ENCODE measurements at regions not wholly inside any gene's neighbourhood (a gene's known extent, or its start where the extent isn't known, plus 50 kb on each side); places are given as distances from the start of the nearest gene placed in this dataset.

DNA sequence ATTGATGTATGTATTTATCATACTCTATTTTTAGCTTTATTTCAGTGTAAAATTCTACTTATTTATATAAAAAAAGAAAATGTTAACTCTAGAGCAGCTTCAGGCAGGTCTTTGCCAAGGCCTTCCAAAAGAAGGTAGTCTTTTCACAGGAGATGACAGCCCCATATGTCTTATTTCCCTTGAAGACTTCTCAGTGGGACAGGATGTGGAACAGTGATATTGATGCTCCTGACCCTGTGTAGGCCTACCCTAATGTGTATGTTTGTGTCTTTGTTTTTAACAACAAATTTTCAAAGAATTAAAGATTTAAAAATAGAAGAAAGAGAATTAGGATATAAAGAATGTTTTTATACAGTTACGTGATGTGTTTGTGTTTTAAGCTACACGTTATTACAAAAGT is 1593.6 kb downstream of the AMY1C start:
- Mint-ChIP-seq H3K36me3 (ENCODE audit: low read depth) (no peaks in the 10 kb centered on the region), H3K4me3 (no peak overlapping the region), H3K27me3 (no peaks in the 10 kb centered on the region), H3K4me1 (no peaks in the 10 kb centered on the region), H3K27ac (no peak overlapping the region), H3K9me3 (peaks cover 8% of the 10 kb centered on the region)
- intact Hi-C loops (cut with micrococcal nuclease) = no loop called here
- no peak for DNase-seq

DNA sequence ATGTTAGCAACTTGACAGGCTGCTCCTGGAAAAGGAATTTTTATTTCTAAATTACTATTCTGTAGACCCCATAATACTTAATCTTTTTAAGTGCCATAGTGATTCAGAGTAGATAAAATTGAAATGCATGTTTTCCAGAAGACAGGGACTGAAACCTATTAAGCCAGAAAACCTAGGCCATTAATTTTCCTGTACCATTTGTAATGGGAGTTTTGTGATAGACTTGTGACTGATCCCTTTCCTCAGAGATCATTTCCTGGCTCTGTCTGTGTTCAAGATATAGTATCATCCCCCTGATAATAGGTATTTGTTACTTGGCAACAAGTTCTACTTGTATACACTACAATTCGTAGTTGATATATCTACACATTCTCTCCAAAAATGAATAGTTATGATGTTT is 1609.8 kb downstream of the AMY1C start:
- Mint-ChIP-seq H3K27me3 (no peaks in the 10 kb centered on the region), H3K9me3 (no peaks in the 10 kb centered on the region), H3K27ac (no peak overlapping the region), H3K4me3 (no peak overlapping the region), H3K4me1 (no peaks in the 10 kb centered on the region), H3K36me3 (ENCODE audit: low read depth) (no peaks in the 10 kb centered on the region)
- DNase-seq = no peak
- intact Hi-C loops (cut with micrococcal nuclease) = no loop called here

DNA sequence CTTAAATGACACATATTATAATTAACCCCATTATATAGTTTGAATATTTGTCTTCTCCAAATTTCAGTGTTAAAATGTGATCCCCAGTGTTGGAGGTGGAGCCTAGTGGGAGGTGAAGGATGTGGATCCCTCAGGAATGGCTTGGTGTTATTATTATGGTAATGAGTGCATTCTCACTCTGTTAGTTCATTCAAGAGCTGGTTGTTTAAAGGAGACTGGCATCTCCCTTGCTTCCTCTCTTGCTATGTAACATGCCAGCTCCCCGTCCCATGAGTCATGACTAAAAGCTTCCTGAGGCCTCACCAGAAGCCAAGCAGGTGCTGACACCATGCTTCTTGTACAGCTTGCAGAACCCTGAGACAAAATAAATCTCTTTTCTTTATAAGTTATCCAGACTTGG is 1612.7 kb downstream of the AMY1C start:
- DNase-seq = no peak
- H3K4me1 Mint-ChIP-seq = no peaks in the 10 kb centered on the region
- peaks cover 2% of the 10 kb centered on the region for H3K9me3 Mint-ChIP-seq
- H3K36me3 Mint-ChIP-seq (ENCODE audit: low read depth) = no peaks in the 10 kb centered on the region
- intact Hi-C loops (cut with micrococcal nuclease) = no loop called here
- no peak overlapping the region for H3K4me3 Mint-ChIP-seq
- H3K27ac Mint-ChIP-seq = no peak overlapping the region
- H3K27me3 Mint-ChIP-seq = no peaks in the 10 kb centered on the region

DNA sequence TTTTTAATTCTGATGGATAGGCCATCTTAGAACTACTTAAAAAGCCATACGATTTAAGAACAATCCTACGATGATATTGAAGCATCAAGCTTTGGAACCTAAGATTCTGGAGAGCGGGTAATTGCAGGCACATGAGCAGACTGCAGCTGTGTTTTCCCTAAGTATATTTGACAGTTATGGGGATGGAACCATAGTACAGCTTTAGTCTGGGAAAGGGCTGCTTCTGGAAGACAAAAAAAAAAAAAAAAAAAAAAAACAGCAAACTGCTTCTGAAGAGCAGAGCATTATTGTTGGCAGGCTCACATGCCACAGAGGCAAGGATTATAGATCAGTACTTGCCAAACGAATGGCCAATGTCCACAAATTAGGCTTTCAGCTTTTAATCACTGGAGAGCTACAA is 1618.7 kb downstream of the AMY1C start:
- peaks cover 5% of the 10 kb centered on the region for H3K9me3 Mint-ChIP-seq
- DNase-seq = no peak
- no peaks in the 10 kb centered on the region for H3K36me3 Mint-ChIP-seq (ENCODE audit: low read depth)
- H3K27ac Mint-ChIP-seq = no peak overlapping the region
- H3K4me1 Mint-ChIP-seq = no peaks in the 10 kb centered on the region
- intact Hi-C loops (cut with micrococcal nuclease) = no loop called here
- no peaks in the 10 kb centered on the region for H3K27me3 Mint-ChIP-seq
- H3K4me3 Mint-ChIP-seq = no peak overlapping the region

DNA sequence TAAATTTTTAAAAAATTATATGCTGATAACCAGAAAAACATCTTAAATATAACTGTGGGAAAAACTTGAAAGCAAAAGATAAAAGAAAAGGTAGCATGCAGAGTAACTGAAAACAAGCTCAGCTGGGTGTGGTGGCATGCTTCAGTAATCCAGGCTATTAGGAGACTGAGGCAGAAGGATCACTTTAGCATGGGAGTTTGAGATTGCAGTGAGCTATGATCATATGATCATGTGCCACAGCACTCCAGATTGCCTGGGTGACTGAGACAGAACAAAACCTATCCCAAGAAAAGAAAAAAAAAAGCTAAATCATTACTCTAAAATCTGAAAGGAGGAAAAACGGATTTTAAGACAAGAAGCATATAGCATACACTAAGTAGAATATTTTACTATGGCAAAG is 1624.0 kb downstream of the AMY1C start:
- no peaks in the 10 kb centered on the region for H3K36me3 Mint-ChIP-seq (ENCODE audit: low read depth)
- no peak overlapping the region for H3K4me3 Mint-ChIP-seq
- H3K4me1 Mint-ChIP-seq = no peaks in the 10 kb centered on the region
- intact Hi-C loops (cut with micrococcal nuclease) = no loop called here
- H3K9me3 Mint-ChIP-seq = no peaks in the 10 kb centered on the region
- no peak overlapping the region for H3K27ac Mint-ChIP-seq
- no peak for DNase-seq
- H3K27me3 Mint-ChIP-seq = no peaks in the 10 kb centered on the region

DNA sequence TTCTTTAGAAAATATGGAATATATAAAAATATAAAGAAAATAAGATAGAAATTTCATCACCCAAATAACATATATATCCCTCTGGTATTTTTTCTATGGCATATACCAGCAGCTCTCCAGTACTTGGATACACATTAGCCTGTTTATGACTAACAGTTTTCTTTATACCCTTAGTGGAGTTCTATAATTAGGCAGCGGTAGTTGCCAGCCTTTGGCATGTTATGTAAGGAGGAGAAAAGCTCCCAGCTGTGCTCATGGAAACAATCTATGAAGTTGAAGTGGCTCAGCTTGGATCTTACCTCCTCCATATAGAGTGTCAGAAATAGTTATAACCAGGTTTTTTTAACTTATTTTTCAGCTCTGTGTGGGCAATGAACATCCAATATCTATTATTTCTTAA is 1636.8 kb downstream of the AMY1C start:
- Mint-ChIP-seq H3K4me3 (no peak overlapping the region), H3K27me3 (no peaks in the 10 kb centered on the region), H3K36me3 (ENCODE audit: low read depth) (no peaks in the 10 kb centered on the region), H3K9me3 (peaks cover 11% of the 10 kb centered on the region), H3K27ac (no peak overlapping the region), H3K4me1 (no peaks in the 10 kb centered on the region)
- DNase-seq = no peak
- intact Hi-C loops (cut with micrococcal nuclease) = no loop called here

DNA sequence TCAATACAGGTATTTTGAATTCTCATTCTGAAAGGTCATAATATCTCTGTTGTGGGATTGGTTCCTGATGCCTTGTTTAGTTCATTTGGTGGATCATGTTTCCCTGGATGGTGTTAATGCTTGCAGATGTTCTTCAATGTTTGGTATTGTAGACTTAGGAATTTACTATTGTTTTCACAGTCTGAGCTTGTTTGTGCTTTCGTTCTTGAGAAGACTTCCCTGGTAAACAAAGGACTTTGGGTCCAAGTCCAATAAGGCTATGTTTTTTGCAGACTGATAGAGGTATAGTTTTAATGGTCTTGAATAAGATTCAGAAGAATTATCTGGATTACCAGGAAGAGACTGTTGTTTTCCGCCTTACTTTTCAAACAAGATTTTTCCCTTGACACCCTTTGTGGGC is 1646.3 kb downstream of the AMY1C start:
- H3K9me3 Mint-ChIP-seq = peaks cover 8% of the 10 kb centered on the region
- no peaks in the 10 kb centered on the region for H3K36me3 Mint-ChIP-seq (ENCODE audit: low read depth)
- no peak overlapping the region for H3K27ac Mint-ChIP-seq
- H3K4me3 Mint-ChIP-seq = no peak overlapping the region
- no peaks in the 10 kb centered on the region for H3K4me1 Mint-ChIP-seq
- DNase-seq = no peak
- H3K27me3 Mint-ChIP-seq = no peaks in the 10 kb centered on the region
- intact Hi-C loops (cut with micrococcal nuclease) = no loop called here

DNA sequence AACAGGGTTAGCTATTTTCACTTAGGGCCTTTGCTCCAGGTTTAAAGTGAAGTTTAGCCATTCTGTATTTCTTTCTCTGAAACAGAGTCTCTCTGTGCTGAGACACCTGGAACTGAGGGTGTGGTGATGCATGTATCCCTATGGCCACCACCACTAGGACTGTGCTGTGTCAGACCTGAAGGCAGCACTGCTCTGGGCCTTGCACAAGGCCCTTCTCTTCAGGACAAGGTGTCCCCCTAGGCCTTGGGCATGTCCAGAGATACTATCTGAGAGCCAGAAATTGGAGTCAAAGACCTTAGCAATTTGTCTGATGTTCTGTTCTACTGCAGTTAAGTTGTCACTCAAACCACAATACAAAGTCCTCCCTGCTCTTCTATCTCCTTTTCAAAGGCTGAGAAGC is 1649.2 kb downstream of the AMY1C start:
- DNase-seq = no peak
- no peaks in the 10 kb centered on the region for H3K27me3 Mint-ChIP-seq
- H3K4me1 Mint-ChIP-seq = no peaks in the 10 kb centered on the region
- no peaks in the 10 kb centered on the region for H3K36me3 Mint-ChIP-seq (ENCODE audit: low read depth)
- intact Hi-C loops (cut with micrococcal nuclease) = no loop called here
- H3K4me3 Mint-ChIP-seq = no peak overlapping the region
- no peak overlapping the region for H3K27ac Mint-ChIP-seq
- peaks cover 5% of the 10 kb centered on the region for H3K9me3 Mint-ChIP-seq

DNA sequence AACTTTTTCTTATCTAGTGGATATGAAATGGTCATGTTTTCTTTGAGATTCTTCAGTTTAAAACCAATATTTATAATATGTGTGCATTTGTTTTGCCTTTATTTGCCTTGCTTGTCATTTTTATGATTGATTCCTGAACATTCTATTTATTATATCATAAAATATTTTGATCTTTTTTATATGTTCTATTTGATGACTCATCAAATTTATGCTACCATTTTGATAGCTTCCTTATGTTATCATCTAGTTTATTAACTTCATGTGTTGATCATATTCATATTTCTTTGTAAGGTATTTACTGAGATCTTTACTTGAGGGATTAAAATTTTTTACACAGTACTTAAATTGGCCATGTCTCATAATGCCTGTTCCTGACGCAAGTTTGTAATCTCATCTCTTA is 1650.0 kb downstream of the AMY1C start:
- Mint-ChIP-seq H3K27me3 (no peaks in the 10 kb centered on the region), H3K4me1 (no peaks in the 10 kb centered on the region), H3K36me3 (ENCODE audit: low read depth) (no peaks in the 10 kb centered on the region), H3K27ac (no peak overlapping the region), H3K9me3 (peaks cover 2% of the 10 kb centered on the region), H3K4me3 (no peak overlapping the region)
- no peak for DNase-seq
- intact Hi-C loops (cut with micrococcal nuclease) = no loop called here

DNA sequence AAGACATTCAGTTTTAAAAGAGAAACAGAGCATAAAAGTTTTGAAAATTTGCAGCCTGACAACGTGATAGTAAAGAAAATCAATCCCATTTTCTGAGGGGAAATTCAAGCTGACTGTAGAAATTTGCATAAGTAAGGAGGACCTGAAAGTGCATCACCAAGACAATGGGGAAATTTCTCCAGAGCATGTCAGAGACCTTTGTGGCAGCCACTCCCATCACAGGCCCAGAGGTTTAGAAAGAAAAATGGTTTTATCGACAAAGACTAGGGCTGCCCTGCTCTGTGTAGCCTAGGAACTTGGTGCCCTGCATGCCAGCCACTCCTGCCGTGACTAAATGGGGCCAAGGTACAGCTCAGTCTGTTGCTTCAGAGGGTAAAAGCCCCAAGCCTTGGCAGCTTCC is 1640.2 kb upstream of the PRMT6 start:
- no peaks in the 10 kb centered on the region for H3K36me3 Mint-ChIP-seq (ENCODE audit: low read depth)
- no peak overlapping the region for H3K27ac Mint-ChIP-seq
- H3K9me3 Mint-ChIP-seq = peaks cover 3% of the 10 kb centered on the region
- H3K4me3 Mint-ChIP-seq = no peak overlapping the region
- DNase-seq = no peak
- no peaks in the 10 kb centered on the region for H3K27me3 Mint-ChIP-seq
- no peaks in the 10 kb centered on the region for H3K4me1 Mint-ChIP-seq
- intact Hi-C loops (cut with micrococcal nuclease) = no loop called here

DNA sequence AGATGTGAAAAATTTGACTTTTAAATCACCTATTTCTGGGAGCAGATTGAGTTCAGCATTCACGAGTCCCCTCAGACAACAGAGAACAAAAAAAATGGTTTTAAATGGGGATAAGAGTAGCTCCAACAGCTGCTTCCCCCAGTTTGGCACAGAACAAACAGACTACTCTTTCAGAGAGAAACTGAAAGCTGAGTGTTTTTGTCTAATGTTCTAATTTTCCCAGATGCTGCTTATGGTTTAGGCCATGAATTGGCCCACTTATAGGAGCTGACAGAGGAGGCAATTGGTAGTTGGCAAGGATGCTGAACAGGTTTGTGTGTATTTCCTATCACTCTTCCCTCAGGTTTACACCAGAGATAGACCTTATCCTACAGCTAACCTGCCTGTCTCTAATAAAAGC is 1637.4 kb upstream of the PRMT6 start:
- DNase-seq = no peak
- intact Hi-C loops (cut with micrococcal nuclease) = no loop called here
- Mint-ChIP-seq H3K9me3 (peaks cover 3% of the 10 kb centered on the region), H3K4me3 (no peak overlapping the region), H3K27ac (no peak overlapping the region), H3K36me3 (ENCODE audit: low read depth) (no peaks in the 10 kb centered on the region), H3K4me1 (no peaks in the 10 kb centered on the region), H3K27me3 (no peaks in the 10 kb centered on the region)

DNA sequence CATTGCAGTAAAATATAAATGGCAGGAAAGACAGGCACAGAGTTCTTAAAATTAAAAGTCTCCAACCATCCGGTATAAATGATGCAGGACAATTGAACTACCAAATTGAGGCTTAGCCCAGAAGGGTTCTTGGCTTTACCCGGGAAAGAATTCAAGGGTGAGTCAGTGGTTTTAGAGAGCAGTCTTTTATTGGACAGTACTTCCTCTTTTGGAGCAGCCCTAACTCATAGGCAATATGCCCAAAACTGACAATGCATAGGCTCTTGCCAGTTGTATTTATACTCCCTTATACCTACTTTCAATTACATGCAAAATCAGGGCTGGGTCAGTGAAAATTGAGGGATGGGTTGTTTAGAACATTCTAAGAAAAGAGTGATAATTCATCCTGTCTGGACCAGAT is 1628.9 kb upstream of the PRMT6 start:
- Mint-ChIP-seq H3K4me3 (no peak overlapping the region), H3K9me3 (no peaks in the 10 kb centered on the region), H3K36me3 (ENCODE audit: low read depth) (no peaks in the 10 kb centered on the region), H3K4me1 (no peaks in the 10 kb centered on the region), H3K27me3 (no peaks in the 10 kb centered on the region), H3K27ac (no peak overlapping the region)
- DNase-seq = no peak
- intact Hi-C loops (cut with micrococcal nuclease) = no loop called here

DNA sequence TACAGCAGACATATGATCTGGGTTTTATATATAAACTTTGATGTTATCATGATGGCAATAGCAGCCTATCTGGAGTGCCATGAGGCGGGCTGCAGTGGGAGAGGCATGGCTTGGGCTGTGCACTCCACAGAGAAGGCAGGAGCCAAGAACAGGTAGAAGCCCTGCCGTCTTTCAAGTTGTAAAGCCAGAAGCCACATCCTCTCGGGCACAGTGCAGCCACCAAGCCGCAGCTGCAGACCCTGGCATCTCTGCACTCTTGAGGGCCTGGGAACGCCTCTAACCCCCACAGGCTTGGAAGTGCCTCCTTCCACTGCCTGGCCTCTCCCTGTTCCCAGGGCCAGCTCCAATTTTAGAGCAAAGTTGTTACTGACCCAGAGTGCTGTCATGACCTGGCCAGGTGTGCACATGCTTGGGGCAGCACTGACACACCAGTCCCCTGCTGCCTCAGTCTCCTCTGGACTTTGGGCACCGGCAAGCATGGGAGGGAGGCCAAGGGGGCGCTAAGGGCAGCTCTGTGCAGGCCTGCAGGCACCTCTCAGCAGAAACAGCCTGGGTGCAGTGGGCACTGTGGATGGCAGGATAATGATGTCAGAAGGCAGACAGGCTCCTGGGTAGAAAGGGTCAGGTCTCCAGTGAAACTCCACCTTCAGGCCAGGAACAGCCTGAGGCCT is 1619.8 kb upstream of the PRMT6 start:
- H3K36me3 Mint-ChIP-seq (ENCODE audit: low read depth) = no peaks in the 10 kb centered on the region

DNA sequence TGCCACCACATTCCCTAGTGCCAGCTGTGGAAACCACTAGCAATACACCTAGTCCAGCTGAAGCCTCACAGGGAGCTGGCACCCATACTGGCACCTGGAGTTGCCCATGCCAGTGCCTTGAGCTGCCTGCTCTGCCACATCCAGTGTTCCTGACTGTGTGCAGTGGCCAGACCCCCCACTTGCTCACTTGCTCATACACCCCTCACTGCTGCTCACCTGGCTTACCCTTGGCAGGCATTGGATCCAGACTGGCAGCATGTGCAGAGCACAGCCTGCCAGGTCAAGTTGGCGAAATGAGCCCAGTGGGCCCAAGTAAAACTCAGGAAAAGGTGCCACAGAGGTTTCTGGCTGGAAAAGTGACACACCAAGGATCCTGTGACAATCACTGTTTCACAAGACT is 1618.6 kb upstream of the PRMT6 start:
- Mint-ChIP-seq H3K4me1 (no peaks in the 10 kb centered on the region), H3K36me3 (ENCODE audit: low read depth) (no peaks in the 10 kb centered on the region), H3K9me3 (peaks cover 6% of the 10 kb centered on the region), H3K27me3 (no peaks in the 10 kb centered on the region), H3K4me3 (no peak overlapping the region), H3K27ac (no peak overlapping the region)
- intact Hi-C loops (cut with micrococcal nuclease) = no loop called here
- DNase-seq = no peak

More for the DNA sequence above, 1619.8 kb upstream of the PRMT6 start:
- H3K27me3 Mint-ChIP-seq = no peaks in the 10 kb centered on the region
- H3K27ac Mint-ChIP-seq = no peak overlapping the region
- H3K4me1 Mint-ChIP-seq = no peaks in the 10 kb centered on the region
- H3K4me3 Mint-ChIP-seq = no peak overlapping the region
- peaks cover 6% of the 10 kb centered on the region for H3K9me3 Mint-ChIP-seq
- intact Hi-C loops (cut with micrococcal nuclease) = no loop called here
- DNase-seq = no peak

DNA sequence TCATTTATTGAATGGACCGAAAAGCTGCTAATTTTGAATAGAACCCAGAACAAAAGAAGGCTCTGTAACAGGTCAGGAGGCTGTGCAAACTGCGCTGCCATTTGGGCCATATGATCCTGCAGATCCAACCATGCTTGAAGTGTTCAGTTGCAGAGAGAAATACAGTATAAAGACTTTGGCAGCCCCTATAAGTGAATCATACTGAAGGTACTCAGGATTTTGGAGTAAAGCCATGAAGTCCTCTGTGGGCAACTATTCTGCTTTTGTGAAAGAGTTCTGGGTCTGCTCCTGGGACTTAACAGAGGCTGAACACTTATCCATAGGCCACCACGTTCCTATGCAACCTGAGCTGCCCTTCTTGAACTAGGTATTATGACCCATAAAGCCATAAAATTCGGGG is 1613.6 kb upstream of the PRMT6 start:
- no peak overlapping the region for H3K4me3 Mint-ChIP-seq
- no peaks in the 10 kb centered on the region for H3K36me3 Mint-ChIP-seq (ENCODE audit: low read depth)
- intact Hi-C loops (cut with micrococcal nuclease) = no loop called here
- no peaks in the 10 kb centered on the region for H3K4me1 Mint-ChIP-seq
- no peak for DNase-seq
- H3K27me3 Mint-ChIP-seq = no peaks in the 10 kb centered on the region
- no peak overlapping the region for H3K27ac Mint-ChIP-seq
- H3K9me3 Mint-ChIP-seq = peaks cover 13% of the 10 kb centered on the region

All from activated CD4-positive, alpha-beta T cell treated with anti-CD3 and anti-CD28 coated beads, Interleukin-2, amount 10 ng/mL, durations not matched to agents 24 days and 14 days (primary cell).